Trophoblast cell (in vitro differentiated cells and primary cell): ENCODE measurements at regions not wholly inside any gene's neighbourhood (a gene's known extent, or its start where the extent isn't known, plus 50 kb on each side); places are given as distances from the start of the nearest gene placed in this dataset.
A peak's percentile ranks its signal among the peaks of the same experiment; 100 is the strongest.
"Not testable (repeated sequence)": the region's sequence is repeated elsewhere in the genome, so short reads cannot be mapped to it uniquely, and the experiment has no call there.

ENCODE experiments used
- DNase-seq, 2 donors: peaks; one replicate each; pipeline ENCODE4 v3.0.0-alpha.2; 2016
- H2AFZ ChIP-seq: 2 replicates; pipeline ENCODE4 v1.6.1; 2013; ENCODE audit warnings: low read length, moderate library complexity, mild to moderate bottlenecking; ENCODE audit not compliant: insufficient read depth, poor library complexity
- H2AK5ac ChIP-seq: 2 replicates; pipeline ENCODE4 v1.6.1; 2013; ENCODE audit warnings: mild to moderate bottlenecking, low read length
- H2BK120ac ChIP-seq: 2 replicates; pipeline ENCODE4 v1.6.1; 2013; ENCODE audit warnings: low read length, mild to moderate bottlenecking, moderate library complexity; ENCODE audit not compliant: insufficient read depth, poor library complexity
- H2BK12ac ChIP-seq: 2 replicates; pipeline ENCODE4 v1.6.1; 2013; ENCODE audit warnings: mild to moderate bottlenecking, low read length, moderate library complexity
- H2BK5ac ChIP-seq: 2 replicates; pipeline ENCODE4 v1.6.1; 2013; ENCODE audit warnings: low read length, low read depth, moderate library complexity, mild to moderate bottlenecking; ENCODE audit not compliant: poor library complexity
- H3K14ac ChIP-seq: 2 replicates; pipeline ENCODE4 v1.6.1; 2013; ENCODE audit warnings: mild to moderate bottlenecking, low read length
- H3K18ac ChIP-seq: 2 replicates; pipeline ENCODE4 v1.6.1; 2013; ENCODE audit warnings: mild to moderate bottlenecking, low read length
- H3K23ac ChIP-seq: 2 replicates; pipeline ENCODE4 v1.6.1; 2013; ENCODE audit warnings: low read length
- H3K27ac ChIP-seq: 2 replicates; pipeline ENCODE4 v1.5.1; 2013; ENCODE audit warnings: low read depth, mild to moderate bottlenecking, inconsistent platforms, low read length, moderate library complexity
- H3K27me3 ChIP-seq: 2 replicates; pipeline ENCODE4 v1.6.1; 2013; ENCODE audit warnings: inconsistent platforms, mild to moderate bottlenecking, low read length, moderate library complexity; ENCODE audit not compliant: insufficient read depth
- H3K36me3 ChIP-seq, 2 experiments: 1 replicate in 1 of 2; 2 replicates in 1 of 2; pipeline ENCODE4 v1.6.1; 2013; ENCODE audit warnings: low read length in 2 of 2, mild to moderate bottlenecking in 2 of 2, moderate library complexity in 1 of 2; ENCODE audit not compliant: insufficient read depth in 2 of 2, control insufficient read depth in 1 of 2
- H3K4ac ChIP-seq: 2 replicates; pipeline ENCODE4 v1.6.1; 2013; ENCODE audit warnings: low read depth, mild to moderate bottlenecking, low read length, moderate library complexity
- H3K4me1 ChIP-seq, 2 experiments: 1 replicate in 1 of 2; 2 replicates in 1 of 2; pipeline ENCODE4 v1.6.1; 2013; ENCODE audit warnings: low read length in 2 of 2, mild to moderate bottlenecking in 2 of 2, moderate library complexity in 1 of 2; ENCODE audit not compliant: insufficient read depth in 2 of 2, control insufficient read depth in 1 of 2
- H3K4me2 ChIP-seq: 2 replicates; pipeline ENCODE4 v1.6.1; 2013; ENCODE audit warnings: inconsistent platforms, mild to moderate bottlenecking, low read length, moderate library complexity
- H3K4me3 ChIP-seq: 2 replicates; pipeline ENCODE4 v1.5.1; 2013; ENCODE audit warnings: mild to moderate bottlenecking, low read depth, low read length, inconsistent platforms
- H3K79me1 ChIP-seq: one replicate; pipeline ENCODE4 v1.6.1; 2013; ENCODE audit warnings: low read length
- H3K79me2 ChIP-seq: 2 replicates; pipeline ENCODE4 v1.6.1; 2013; ENCODE audit warnings: low read length, mild to moderate bottlenecking; ENCODE audit not compliant: control insufficient read depth, insufficient read depth, poor library complexity
- H3K9ac ChIP-seq: 2 replicates; pipeline ENCODE4 v1.6.1; 2013; ENCODE audit warnings: mild to moderate bottlenecking, low read length
- H3K9me3 ChIP-seq: 2 replicates; pipeline ENCODE4 v1.6.1; 2013; ENCODE audit warnings: low read depth, mild to moderate bottlenecking, control low read depth, inconsistent platforms, low read length; ENCODE audit not compliant: insufficient read depth
- H4K12ac ChIP-seq: 2 replicates; pipeline ENCODE4 v1.6.1; 2013; ENCODE audit warnings: low read depth, mild to moderate bottlenecking, low read length, moderate library complexity
- H4K8ac ChIP-seq: 2 replicates; pipeline ENCODE4 v1.6.1; 2013; ENCODE audit warnings: low read depth, mild to moderate bottlenecking, low read length, moderate library complexity
- H4K91ac ChIP-seq: one replicate; pipeline ENCODE4 v1.6.1; 2013; ENCODE audit warnings: low read depth, mild to moderate bottlenecking, low read length, moderate library complexity
- WGBS: extraction: QIAGEN DNeasy Blood & Tissue Kit; methylation state at CpG from one replicate; pipeline ENCODE4 v1.1.7; 2013; ENCODE audit warnings: missing lambda C conversion rate; ENCODE audit not compliant: insufficient read length, insufficient coverage; ENCODE audit errors: extremely low coverage; 5-methylcytosine and 5-hydroxymethylcytosine counted together

GRCh38 chr9:110131499-110131898 lies 76.5 kb downstream of the C9orf152 start:
- Histone ChIP-seq H2AK5ac (no peak overlapping the region), H4K8ac (no peak overlapping the region), H2BK120ac (no peak overlapping the region), H4K91ac (no peak overlapping the region), H3K4me2 (peak overlapping the region; percentile 41), H2BK12ac (no peak overlapping the region), H2AFZ (no peak overlapping the region), H3K36me3 (peaks cover 5 to 6% of the 10 kb centered on the region in 2 experiments), H3K79me2 (peaks cover 8% of the 10 kb centered on the region), H3K9me3 (no peaks in the 10 kb centered on the region), H3K14ac (no peak overlapping the region), H3K4me3 (no peak overlapping the region), H3K27me3 (no peaks in the 10 kb centered on the region), H3K4me1 (peaks cover 32 to 37% of the 10 kb centered on the region in 2 experiments), H3K4ac (no peak overlapping the region), H3K18ac (no peak overlapping the region), H3K79me1 (peaks cover 16% of the 10 kb centered on the region), H4K12ac (no peak overlapping the region), H3K27ac (peak overlapping the region; percentile 61), H2BK5ac (no peak overlapping the region), H3K9ac (no peak overlapping the region), H3K23ac (no peak overlapping the region)
- no CpG with 5 or more reads among the region's 2 CpGs for WGBS
- DNase-seq: peak; percentile 88 to 98

DNA sequence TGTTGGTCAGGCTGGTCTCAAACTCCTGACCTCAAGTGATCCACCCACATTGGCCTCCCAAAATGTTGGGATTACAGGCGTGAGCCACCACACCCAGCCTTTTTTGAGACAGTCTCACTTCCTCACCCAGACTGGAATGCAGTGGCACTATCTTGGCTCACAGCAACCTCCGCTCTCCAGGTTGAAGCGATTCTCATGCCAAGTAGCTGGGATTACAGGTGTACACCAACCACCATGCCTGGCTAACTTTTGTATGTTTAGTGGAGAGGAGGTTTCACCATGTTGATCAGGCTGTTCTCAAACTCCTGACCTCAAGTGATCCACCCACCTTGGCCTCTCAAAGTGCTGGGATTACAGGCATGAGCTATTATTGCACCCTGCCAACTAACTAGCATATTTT lies 75.4 kb downstream of the C9orf152 start:
- DNase-seq, H3K27me3 ChIP-seq: not testable (repeated sequence)
- WGBS: no CpG with 5 or more reads among the region's 3 CpGs

DNA sequence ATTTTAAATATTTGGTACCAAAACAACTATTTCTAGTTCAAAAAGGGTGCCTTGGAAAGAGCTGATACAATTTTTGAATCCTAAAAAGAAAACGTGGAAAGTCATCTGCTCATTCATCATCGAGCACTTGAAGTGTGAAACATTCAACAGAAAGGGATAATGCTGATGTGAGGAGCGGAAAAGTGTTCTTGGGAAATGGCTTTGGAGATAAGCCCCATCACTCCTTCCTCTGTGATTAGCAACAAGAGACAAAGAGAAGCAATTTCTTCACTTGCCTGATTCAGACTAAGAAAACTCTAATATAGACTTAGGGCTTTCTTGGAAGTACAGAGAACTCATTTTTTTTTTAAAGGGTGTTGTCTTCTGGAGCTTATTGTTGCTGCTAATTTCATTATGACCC lies 74.9 kb downstream of the C9orf152 start:
- Histone ChIP-seq H3K4me3 (no peak overlapping the region), H2AK5ac (no peak overlapping the region), H3K9ac (no peak overlapping the region), H3K18ac (no peak overlapping the region), H2BK120ac (no peak overlapping the region), H2BK5ac (no peak overlapping the region), H3K4ac (no peak overlapping the region), H3K4me2 (no peak overlapping the region), H4K91ac (no peak overlapping the region), H3K27ac (no peak overlapping the region), H3K79me1 (peaks cover 3% of the 10 kb centered on the region), H4K12ac (no peak overlapping the region), H2AFZ (no peak overlapping the region), H3K14ac (no peak overlapping the region), H2BK12ac (no peak overlapping the region), H3K9me3 (no peaks in the 10 kb centered on the region), H3K23ac (no peak overlapping the region), H3K36me3 (peaks cover 21% of the 10 kb centered on the region in 2 experiments), H3K79me2 (peaks cover 3% of the 10 kb centered on the region), H3K27me3 (no peaks in the 10 kb centered on the region), H4K8ac (no peak overlapping the region), H3K4me1 (peaks cover 18 to 21% of the 10 kb centered on the region in 2 experiments)
- no peak for DNase-seq
- no CpG with 5 or more reads among the region's 3 CpGs for WGBS

More for the DNA sequence above, 75.4 kb downstream of the C9orf152 start:
- H3K23ac ChIP-seq, H3K79me2 ChIP-seq, H3K9me3 ChIP-seq, H3K4ac ChIP-seq, H3K27ac ChIP-seq, H2BK12ac ChIP-seq, H3K4me3 ChIP-seq, H2AFZ ChIP-seq, H4K91ac ChIP-seq, H4K12ac ChIP-seq, H2BK120ac ChIP-seq, H4K8ac ChIP-seq, H3K9ac ChIP-seq, H3K4me2 ChIP-seq, H3K14ac ChIP-seq, H2AK5ac ChIP-seq, H2BK5ac ChIP-seq, H3K79me1 ChIP-seq: not testable (repeated sequence)
- peaks cover 15 to 16% of the 10 kb centered on the region in 2 experiments for H3K36me3 ChIP-seq
- peaks cover 23 to 27% of the 10 kb centered on the region in 2 experiments for H3K4me1 ChIP-seq
- H3K18ac ChIP-seq: peak overlapping the region; percentile 1

DNA sequence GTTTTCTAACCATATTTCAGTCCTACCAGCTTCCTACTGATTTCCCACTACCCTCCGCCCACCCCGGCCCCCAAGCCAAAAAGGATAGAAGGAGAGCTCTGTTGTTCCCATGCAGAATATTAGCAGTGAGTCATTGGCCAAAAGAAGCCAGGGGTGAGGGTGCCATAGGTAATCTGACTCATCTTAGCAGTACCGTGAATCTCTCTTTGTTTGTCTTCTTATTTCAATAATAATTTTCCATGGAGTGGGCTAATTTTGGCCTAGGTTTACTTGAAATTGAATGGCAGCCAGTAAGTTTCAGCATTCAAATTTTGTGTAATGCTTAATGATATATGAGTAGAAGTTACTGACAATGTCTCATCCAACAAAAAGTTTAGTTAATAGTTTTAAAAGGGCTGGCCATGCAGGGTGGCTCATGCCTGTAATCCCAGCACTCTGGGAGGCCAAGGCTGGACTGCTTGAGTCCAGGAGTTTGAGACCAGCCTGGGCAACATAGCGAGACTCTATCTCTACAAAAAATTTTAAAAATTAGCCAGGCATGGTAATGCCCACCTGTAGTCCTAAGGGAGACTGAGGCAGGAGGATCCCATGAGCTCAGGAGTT lies 74.2 kb downstream of the C9orf152 start:
- Histone ChIP-seq H3K23ac (no peak overlapping the region), H3K9ac (no peak overlapping the region), H3K27me3 (no peaks in the 10 kb centered on the region), H3K4ac (no peak overlapping the region), H3K4me1 (peaks cover 14 to 17% of the 10 kb centered on the region in 2 experiments), H3K14ac (no peak overlapping the region), H3K9me3 (no peaks in the 10 kb centered on the region), H3K27ac (no peak overlapping the region), H2BK120ac (no peak overlapping the region), H3K36me3 (peaks cover 25 to 28% of the 10 kb centered on the region in 2 experiments), H4K8ac (no peak overlapping the region), H3K18ac (no peak overlapping the region), H2AFZ (no peak overlapping the region), H2BK12ac (no peak overlapping the region), H3K79me2 (no peaks in the 10 kb centered on the region), H3K79me1 (peaks cover under 1% of the 10 kb centered on the region), H4K12ac (no peak overlapping the region), H2AK5ac (no peak overlapping the region), H3K4me2 (no peak overlapping the region), H3K4me3 (no peak overlapping the region), H4K91ac (no peak overlapping the region), H2BK5ac (no peak overlapping the region)
- peak in 1 of 2 donors; percentile 52 for DNase-seq
- WGBS: no CpG with 5 or more reads among the region's 4 CpGs
